Vagina (tissue), 2 donors: ENCODE measurements at regions not wholly inside any gene's neighbourhood (a gene's known extent, or its start where the extent isn't known, plus 50 kb on each side); places are given as distances from the start of the nearest gene placed in this dataset.

Experiments used
- DNase-seq, 2 donors: peaks; one replicate each; pipeline ENCODE4 v3.0.0-alpha.2; 2017; ENCODE audit errors: extremely low spot score in 2 of 2
- H3K27ac ChIP-seq: fragments of 200-600 bp; sonication (generic); one replicate; pipeline ENCODE4 v1.5.1; 2019
- H3K27me3 ChIP-seq: fragments of 200-600 bp; sonication (generic); one replicate; pipeline ENCODE4 v1.5.1; 2019
- H3K36me3 ChIP-seq, 2 donors: fragments of 200-600 bp; sonication (generic); one replicate each; pipeline ENCODE4 v1.5.1; 2017 to 2019
- H3K4me1 ChIP-seq: fragments of 200-600 bp; sonication (generic); one replicate; pipeline ENCODE4 v1.5.1; 2019
- H3K4me3 ChIP-seq, 2 donors: fragments of 200-600 bp; sonication (generic); 1 replicate in 1 of 2; 2 replicates in 1 of 2; pipeline ENCODE4 v1.5.1; 2016 to 2019
- H3K9me3 ChIP-seq: fragments of 200-600 bp; sonication (generic); one replicate; pipeline ENCODE4 v1.5.1; 2019
- POLR2A ChIP-seq, 2 donors: fragments of 450-650 bp; IDR thresholded peaks; one replicate each; pipeline ENCODE4 v1.6.1; 2017; ENCODE audit warnings: antibody characterized with exemption in 2 of 2, mild to moderate bottlenecking in 2 of 2, moderate library complexity in 2 of 2
- POLR2AphosphoS5 ChIP-seq, 2 donors: sonication (generic); formaldehyde crosslinking; IDR thresholded peaks; one replicate each; pipeline ENCODE4 v1.9.0; 2017; ENCODE audit warnings: antibody characterized with exemption in 2 of 2, mild to moderate bottlenecking in 2 of 2, low read depth in 1 of 2; ENCODE audit not compliant: insufficient read depth in 1 of 2
- intact Hi-C: fragments of 100-400 bp; cut with DNase I; formaldehyde crosslinking; loops from one replicate; pipeline ENCODE4 v1.15.1; 2023
- TF ChIP-seq, protein P1 (sequence below), 3 experiments: fragments of 450-650 bp in 2 of 3; fragments of 200-600 bp in 1 of 3; sonication (generic) in 1 of 3; IDR thresholded peaks; one replicate each; pipeline ENCODE4 v1.5.1; 2017 to 2019; ENCODE audit warnings: antibody characterized with exemption in 3 of 3, mild to moderate bottlenecking in 2 of 3, moderate library complexity in 2 of 3

DNA sequence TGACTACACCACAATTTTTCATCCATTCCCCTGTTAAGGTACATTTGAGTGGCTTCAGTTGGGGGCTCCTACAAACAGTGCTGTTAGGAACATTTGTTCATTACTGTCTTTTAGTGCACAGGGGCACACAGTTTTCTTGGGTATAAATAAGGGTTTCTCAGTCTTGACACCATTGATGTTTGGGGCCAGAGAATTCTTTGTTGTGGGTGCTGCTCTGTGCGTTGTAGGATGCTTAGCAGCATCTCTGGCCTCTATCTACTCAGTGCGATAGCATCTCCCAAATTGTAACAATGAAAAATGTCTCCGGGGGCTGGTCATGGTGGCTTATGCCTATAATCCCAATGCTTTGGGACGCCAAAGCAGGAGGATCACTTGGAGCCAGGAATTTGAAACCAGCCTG, 153.0 kb upstream of the MYL2 start:
- intact Hi-C loops: no loop called here
- Histone ChIP-seq H3K27ac (no peak overlapping the region), H3K4me1 (no peaks in the 10 kb centered on the region), H3K36me3 (no peaks in the 10 kb centered on the region), H3K9me3 (no peaks in the 10 kb centered on the region), H3K27me3 (no peaks in the 10 kb centered on the region), H3K4me3 (no peak overlapping the region)
- no peak for TF ChIP-seq POLR2AphosphoS5 (IDR thresholded peaks at IDR 0.05; ENCODE audit: insufficient read depth in 1 of 2, low read depth in 1 of 2)
- TF ChIP-seq POLR2A (IDR thresholded peaks at IDR 0.05): no peak
- TF ChIP-seq, protein P1, sequence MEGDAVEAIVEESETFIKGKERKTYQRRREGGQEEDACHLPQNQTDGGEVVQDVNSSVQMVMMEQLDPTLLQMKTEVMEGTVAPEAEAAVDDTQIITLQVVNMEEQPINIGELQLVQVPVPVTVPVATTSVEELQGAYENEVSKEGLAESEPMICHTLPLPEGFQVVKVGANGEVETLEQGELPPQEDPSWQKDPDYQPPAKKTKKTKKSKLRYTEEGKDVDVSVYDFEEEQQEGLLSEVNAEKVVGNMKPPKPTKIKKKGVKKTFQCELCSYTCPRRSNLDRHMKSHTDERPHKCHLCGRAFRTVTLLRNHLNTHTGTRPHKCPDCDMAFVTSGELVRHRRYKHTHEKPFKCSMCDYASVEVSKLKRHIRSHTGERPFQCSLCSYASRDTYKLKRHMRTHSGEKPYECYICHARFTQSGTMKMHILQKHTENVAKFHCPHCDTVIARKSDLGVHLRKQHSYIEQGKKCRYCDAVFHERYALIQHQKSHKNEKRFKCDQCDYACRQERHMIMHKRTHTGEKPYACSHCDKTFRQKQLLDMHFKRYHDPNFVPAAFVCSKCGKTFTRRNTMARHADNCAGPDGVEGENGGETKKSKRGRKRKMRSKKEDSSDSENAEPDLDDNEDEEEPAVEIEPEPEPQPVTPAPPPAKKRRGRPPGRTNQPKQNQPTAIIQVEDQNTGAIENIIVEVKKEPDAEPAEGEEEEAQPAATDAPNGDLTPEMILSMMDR (IDR thresholded peaks at IDR 0.05): no peak
- no peak for DNase-seq

- no peaks in the 10 kb centered on the region for H3K27me3 ChIP-seq
- intact Hi-C loops: no loop called here
Measured at GRCh38 chr12:111072299-111072698, 151.9 kb upstream of the MYL2 start.

GRCh38 chr12:111069886-111070285, 149.5 kb upstream of the MYL2 start:
- Histone ChIP-seq H3K9me3 (no peaks in the 10 kb centered on the region), H3K27me3 (no peaks in the 10 kb centered on the region), H3K27ac (no peak overlapping the region), H3K4me3 (no peak overlapping the region), H3K36me3 (no peaks in the 10 kb centered on the region), H3K4me1 (no peaks in the 10 kb centered on the region)
- TF ChIP-seq POLR2A (IDR thresholded peaks at IDR 0.05) (no peak), POLR2AphosphoS5 (IDR thresholded peaks at IDR 0.05; ENCODE audit: insufficient read depth in 1 of 2, low read depth in 1 of 2) (no peak)
- TF ChIP-seq, protein P1 (IDR thresholded peaks at IDR 0.05): no peak
- no peak for DNase-seq
- intact Hi-C loops: no loop called here

More at GRCh38 chr12:111072299-111072698, 151.9 kb upstream of the MYL2 start:
- Histone ChIP-seq H3K9me3 (no peaks in the 10 kb centered on the region), H3K27ac (no peak overlapping the region), H3K36me3 (no peaks in the 10 kb centered on the region), H3K4me3 (no peak overlapping the region), H3K4me1 (no peaks in the 10 kb centered on the region)
- no peak for DNase-seq
- no peak for TF ChIP-seq POLR2AphosphoS5 (IDR thresholded peaks at IDR 0.05; ENCODE audit: insufficient read depth in 1 of 2, low read depth in 1 of 2)
- no peak for TF ChIP-seq POLR2A (IDR thresholded peaks at IDR 0.05)
- TF ChIP-seq, protein P1 (IDR thresholded peaks at IDR 0.05): no peak

DNA sequence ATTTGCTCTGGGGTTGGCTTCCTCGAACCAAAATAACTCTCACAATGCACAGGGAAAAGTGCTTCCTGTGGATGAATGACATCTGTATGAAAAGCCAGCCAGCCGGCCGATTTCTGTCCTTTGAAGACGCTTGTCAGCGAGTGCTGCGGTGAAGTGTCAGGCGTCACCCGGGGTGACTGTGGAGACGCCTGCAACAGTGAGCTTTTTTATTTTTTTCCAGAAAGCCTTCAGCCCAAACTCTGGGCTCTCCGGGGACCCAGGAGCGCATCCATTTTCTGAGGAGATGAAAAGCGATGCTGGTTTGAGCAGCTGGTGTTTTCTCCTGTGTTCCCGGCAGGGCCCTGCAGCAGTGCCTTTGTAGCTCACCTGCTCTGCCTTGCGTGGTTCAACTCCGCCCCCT, 147.9 kb upstream of the MYL2 start:
- Histone ChIP-seq H3K27ac (no peak overlapping the region), H3K36me3 (no peaks in the 10 kb centered on the region), H3K4me3 (no peak overlapping the region), H3K9me3 (no peaks in the 10 kb centered on the region), H3K4me1 (no peaks in the 10 kb centered on the region), H3K27me3 (no peaks in the 10 kb centered on the region)
- intact Hi-C loops: no loop called here
- no peak for DNase-seq
- TF ChIP-seq, protein P1 (IDR thresholded peaks at IDR 0.05): no peak
- TF ChIP-seq POLR2A (IDR thresholded peaks at IDR 0.05): no peak
- TF ChIP-seq POLR2AphosphoS5 (IDR thresholded peaks at IDR 0.05; ENCODE audit: insufficient read depth in 1 of 2, low read depth in 1 of 2): no peak

GRCh38 chr12:111067498-111067897, 147.1 kb upstream of the MYL2 start:
- Histone ChIP-seq H3K27me3 (no peaks in the 10 kb centered on the region), H3K36me3 (no peaks in the 10 kb centered on the region), H3K4me3 (no peak overlapping the region), H3K4me1 (no peaks in the 10 kb centered on the region), H3K9me3 (no peaks in the 10 kb centered on the region), H3K27ac (no peak overlapping the region)
- no peak for DNase-seq
- TF ChIP-seq, protein P1 (IDR thresholded peaks at IDR 0.05): no peak
- intact Hi-C loops: no loop called here
